Tibial artery (tissue), 4 donors: ENCODE measurements at regions not wholly inside any gene's neighbourhood (a gene's known extent, or its start where the extent isn't known, plus 50 kb on each side); places are given as distances from the start of the nearest gene placed in this dataset.
"Not testable (repeated sequence)": the region's sequence is repeated elsewhere in the genome, so short reads cannot be mapped to it uniquely, and the experiment has no call there.

ENCODE experiments used
- DNase-seq, 2 donors: peaks; one replicate each; pipeline ENCODE4 v3.0.0-alpha.2; 2019
- H3K27ac ChIP-seq, 2 donors: fragments of 200-600 bp; sonication (generic) in 1 of 2; 1 replicate in 1 of 2; 2 replicates in 1 of 2; pipeline ENCODE4 v1.5.1; 2018 to 2019; ENCODE audit warnings: mild to moderate bottlenecking in 1 of 2
- H3K27me3 ChIP-seq, 2 donors: fragments of 200-600 bp; sonication (generic) in 1 of 2; one replicate each; pipeline versions ENCODE4 v1.5.1 to v1.6.0; 2016 to 2019
- H3K36me3 ChIP-seq, 3 donors: fragments of 200-600 bp; sonication (generic) in 2 of 3; one replicate each; pipeline ENCODE4 v1.5.1; 2016 to 2019; ENCODE audit warnings: mild to moderate bottlenecking in 2 of 3
- H3K4me1 ChIP-seq, 4 donors: fragments of 200-600 bp; sonication (generic) in 2 of 4; 1 replicate in 3 of 4; 2 replicates in 1 of 4; pipeline ENCODE4 v1.5.1; 2016 to 2019
- H3K4me3 ChIP-seq, 2 donors: fragments of 200-600 bp; sonication (generic) in 1 of 2; 1 replicate in 1 of 2; 2 replicates in 1 of 2; pipeline ENCODE4 v1.5.1; 2018 to 2019; ENCODE audit warnings: mild to moderate bottlenecking in 2 of 2
- H3K9me3 ChIP-seq, 3 donors: fragments of 200-600 bp; sonication (generic) in 1 of 3; one replicate each; pipeline ENCODE4 v1.5.1; 2016 to 2019
- CTCF ChIP-seq, 2 experiments: fragments of 200-600 bp in 1 of 2; fragments of 450-650 bp in 1 of 2; IDR thresholded peaks; one replicate each; pipeline ENCODE4 v1.5.1; 2017 to 2019; ENCODE audit warnings: antibody characterized with exemption in 2 of 2, mild to moderate bottlenecking in 1 of 2, moderate library complexity in 1 of 2
- intact Hi-C: fragments of 100-400 bp; cut with DNase I; formaldehyde crosslinking; loops from one replicate; pipeline ENCODE4 v1.15.0; 2023; ENCODE audit warnings: low total_unique reads

DNA sequence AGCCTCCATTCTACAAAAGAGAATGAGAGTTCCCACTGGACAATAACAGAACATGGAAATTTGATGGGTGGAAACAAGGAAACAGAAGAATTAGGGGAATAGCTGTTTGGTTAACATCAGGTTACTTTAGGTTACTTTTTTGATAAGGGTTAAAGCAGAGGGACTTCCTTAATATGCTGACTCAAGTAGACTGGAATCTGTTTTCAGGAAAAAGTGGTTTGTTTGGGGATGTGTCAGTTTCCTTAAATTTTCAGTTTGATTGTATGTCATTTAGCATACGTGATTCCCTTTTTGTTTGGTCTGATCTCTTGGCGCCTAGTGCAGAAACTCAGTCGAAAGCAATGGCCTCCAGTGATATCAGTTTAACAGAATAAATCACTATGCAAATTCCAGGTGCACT is 411.8 kb upstream of the GRM7 start:
- no peak overlapping the region for H3K27ac ChIP-seq
- intact Hi-C loops, result no loop called here
- H3K36me3 ChIP-seq, result no peaks in the 10 kb centered on the region
- H3K9me3 ChIP-seq, result no peaks in the 10 kb centered on the region
- DNase-seq, result no peak
- H3K27me3 ChIP-seq, result no peaks in the 10 kb centered on the region
- no peak for TF ChIP-seq CTCF (IDR thresholded peaks at IDR 0.05)
- no peak overlapping the region for H3K4me3 ChIP-seq
- no peaks in the 10 kb centered on the region for H3K4me1 ChIP-seq

DNA sequence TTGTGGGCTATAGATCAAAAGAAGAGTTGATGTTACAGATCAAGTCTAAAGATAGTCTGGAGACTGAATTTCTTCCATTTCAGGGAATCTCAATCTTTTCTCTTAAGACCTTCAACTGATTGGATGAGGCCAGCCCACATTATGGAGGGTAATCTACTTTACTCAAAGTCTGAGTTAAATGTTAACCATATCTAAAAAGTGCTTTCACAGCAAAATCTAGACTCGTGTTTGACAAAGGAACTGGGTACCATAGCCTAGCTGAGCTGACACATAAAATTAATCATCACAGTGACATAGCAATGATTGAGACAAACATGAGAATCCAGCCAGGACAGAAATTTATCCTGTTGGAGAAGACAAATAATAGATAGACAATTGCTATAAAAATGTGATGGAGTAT is 407.9 kb upstream of the GRM7 start:
- Histone ChIP-seq H3K27ac (no peak overlapping the region), H3K4me1 (no peaks in the 10 kb centered on the region), H3K4me3 (no peak overlapping the region), H3K27me3 (no peaks in the 10 kb centered on the region), H3K36me3 (no peaks in the 10 kb centered on the region), H3K9me3 (no peaks in the 10 kb centered on the region)
- DNase-seq, result no peak
- TF ChIP-seq CTCF (IDR thresholded peaks at IDR 0.05), result no peak
- intact Hi-C loops, result no loop called here

DNA sequence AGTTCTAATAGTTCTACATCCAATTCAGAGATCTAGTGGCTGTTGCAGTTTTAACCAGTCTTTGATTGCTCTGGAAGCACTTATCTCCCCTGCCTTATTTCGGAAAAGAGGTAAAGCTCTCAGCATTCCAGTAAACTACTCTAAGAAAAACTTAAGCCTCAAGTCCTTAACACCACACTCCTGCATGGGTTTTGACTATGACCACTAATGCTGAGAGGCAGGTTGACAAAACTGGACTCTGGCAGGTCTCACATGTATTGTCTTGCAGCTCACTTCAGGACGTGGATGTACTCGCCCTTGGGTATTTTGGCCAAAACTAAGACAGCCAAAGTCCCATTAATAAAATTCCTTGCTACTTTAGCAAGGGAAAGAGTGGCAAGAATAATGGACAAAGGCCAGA is 405.9 kb upstream of the GRM7 start:
- H3K36me3 ChIP-seq, result no peaks in the 10 kb centered on the region
- no peak for DNase-seq
- no peaks in the 10 kb centered on the region for H3K9me3 ChIP-seq
- intact Hi-C loops, result no loop called here
- no peaks in the 10 kb centered on the region for H3K27me3 ChIP-seq
- TF ChIP-seq CTCF (IDR thresholded peaks at IDR 0.05), result no peak
- no peak overlapping the region for H3K27ac ChIP-seq
- no peaks in the 10 kb centered on the region for H3K4me1 ChIP-seq
- no peak overlapping the region for H3K4me3 ChIP-seq

DNA sequence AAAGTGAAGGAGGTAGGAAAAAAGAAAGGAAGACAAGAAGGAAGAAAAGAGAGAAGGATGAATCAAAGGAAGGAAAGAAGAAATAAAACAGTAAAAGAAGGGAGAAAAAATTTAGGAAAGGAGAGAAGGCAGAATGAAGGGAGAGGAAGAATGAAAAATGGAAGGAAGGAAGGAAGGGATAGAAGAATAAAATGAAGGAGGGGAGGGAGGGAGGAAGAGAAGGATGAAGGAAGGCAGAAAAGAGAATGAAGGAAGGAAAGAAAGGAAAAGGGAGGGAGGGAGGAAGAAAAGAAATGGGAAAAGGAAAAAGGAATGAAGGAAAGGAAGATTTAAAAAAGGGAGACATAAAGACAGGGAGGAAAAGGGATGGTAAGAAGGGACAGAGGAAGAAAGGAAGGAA is 393.7 kb upstream of the GRM7 start:
- DNase-seq, result no peak
- Histone ChIP-seq H3K36me3 (no peaks in the 10 kb centered on the region), H3K27me3 (no peaks in the 10 kb centered on the region), H3K4me3 (no peak overlapping the region), H3K4me1 (no peaks in the 10 kb centered on the region), H3K9me3 (no peaks in the 10 kb centered on the region), H3K27ac (no peak overlapping the region)
- TF ChIP-seq CTCF (IDR thresholded peaks at IDR 0.05), result no peak
- intact Hi-C loops, result no loop called here

DNA sequence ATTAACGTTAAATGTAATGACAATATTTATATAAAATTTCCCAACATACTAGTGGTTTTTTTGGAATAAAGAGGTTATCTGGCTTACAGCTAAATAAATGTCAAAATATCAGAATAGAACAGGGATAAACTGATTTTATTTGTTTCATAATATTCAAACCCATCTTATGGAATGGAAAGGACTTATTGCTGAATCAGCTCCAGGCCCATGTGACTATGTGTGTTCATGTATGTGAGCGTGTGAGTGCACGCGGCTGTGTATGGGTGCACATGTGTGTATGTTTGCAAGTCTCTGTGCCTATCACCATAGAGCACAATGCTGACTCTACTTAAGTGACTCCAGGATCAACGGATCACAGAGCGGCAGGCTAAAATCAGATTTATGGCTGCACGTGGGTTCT is 392.3 kb upstream of the GRM7 start:
- no peaks in the 10 kb centered on the region for H3K27me3 ChIP-seq
- H3K36me3 ChIP-seq, result no peaks in the 10 kb centered on the region
- no peak for TF ChIP-seq CTCF (IDR thresholded peaks at IDR 0.05)
- H3K4me1 ChIP-seq, result no peaks in the 10 kb centered on the region
- no peaks in the 10 kb centered on the region for H3K9me3 ChIP-seq
- no peak overlapping the region for H3K4me3 ChIP-seq
- no peak for DNase-seq
- no peak overlapping the region for H3K27ac ChIP-seq
- intact Hi-C loops, result no loop called here

GRCh38 chr3:6471744-6472143 is 389.2 kb upstream of the GRM7 start:
- Histone ChIP-seq H3K27me3 (no peaks in the 10 kb centered on the region), H3K4me3 (no peak overlapping the region), H3K4me1 (no peaks in the 10 kb centered on the region), H3K9me3 (no peaks in the 10 kb centered on the region), H3K27ac (no peak overlapping the region), H3K36me3 (no peaks in the 10 kb centered on the region)
- no peak for DNase-seq
- intact Hi-C loops, result no loop called here
- TF ChIP-seq CTCF (IDR thresholded peaks at IDR 0.05), result no peak

DNA sequence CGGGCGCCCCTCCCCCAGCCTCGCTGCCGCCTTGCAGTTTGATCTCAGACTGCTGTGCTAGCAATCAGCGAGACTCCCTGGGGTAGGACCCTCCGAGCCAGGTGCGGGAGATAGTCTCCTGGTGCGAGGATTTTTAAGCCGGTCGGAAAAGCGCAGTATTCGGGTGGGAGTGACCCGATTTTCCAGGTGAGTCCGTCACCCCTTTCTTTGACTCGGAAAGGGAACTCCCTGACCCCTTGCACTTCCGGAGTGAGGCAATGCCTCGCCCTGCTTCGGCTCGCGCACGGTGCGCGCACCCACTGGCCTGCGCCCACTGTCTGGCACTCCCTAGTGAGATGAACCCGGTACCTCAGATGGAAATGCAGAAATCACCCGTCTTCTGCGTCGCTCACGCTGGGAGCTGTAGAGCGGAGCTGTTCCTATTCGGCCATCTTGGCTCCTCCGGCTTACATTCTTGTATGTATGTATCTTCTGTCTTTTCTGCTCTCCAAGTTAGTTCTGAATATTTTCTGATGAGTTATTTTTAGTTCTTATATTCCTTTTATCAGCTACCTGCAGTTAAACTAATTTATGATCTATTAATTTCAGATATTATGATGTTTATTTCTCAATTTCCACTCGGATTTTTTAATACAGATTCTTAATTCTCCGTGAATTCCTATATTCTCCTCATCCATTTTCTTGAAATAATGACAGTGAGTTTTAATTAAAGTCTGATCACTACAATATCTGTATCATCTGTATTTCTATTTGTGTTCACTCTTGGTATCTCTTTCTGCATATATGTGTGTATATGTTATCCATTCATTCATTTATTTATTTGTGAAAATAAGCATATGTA is 370.2 kb upstream of the GRM7 start:
- DNase-seq, intact Hi-C loops, H3K4me1 ChIP-seq, H3K9me3 ChIP-seq, H3K4me3 ChIP-seq, H3K27me3 ChIP-seq, H3K27ac ChIP-seq, H3K36me3 ChIP-seq: not testable (repeated sequence)
